HG03175 (cell line): ENCODE measurements at regions not wholly inside any gene's neighbourhood (a gene's known extent, or its start where the extent isn't known, plus 50 kb on each side); places are given as distances from the start of the nearest gene placed in this dataset.
A peak's percentile ranks its signal among the peaks of the same experiment; 100 is the strongest.
"Not testable (repeated sequence)": the region's sequence is repeated elsewhere in the genome, so short reads cannot be mapped to it uniquely, and the experiment has no call there.

ENCODE experiments used
- ATAC-seq: cut with Tn5 transposase; IDR thresholded peaks from one replicate; pipeline ENCODE4 v1.9.1; 2021; ENCODE audit warnings: mild to moderate bottlenecking, moderate library complexity; ENCODE audit not compliant: unreplicated experiment

GRCh38 chr6:114989279-114989964, 646.6 kb upstream of the HS3ST5 start:
- ATAC-seq: peak; percentile 98

GRCh38 chr6:114987281-114987680, 644.5 kb upstream of the HS3ST5 start:
- ATAC-seq: no peak

- ATAC-seq: no peak
These were observed 612.5 kb upstream of the HS3ST5 start for GRCh38 chr6:114955363-114955762.

- no peak for ATAC-seq
These were observed 609.4 kb upstream of the HS3ST5 start for GRCh38 chr6:114952229-114952628.

GRCh38 chr6:114945392-114945791, 602.6 kb upstream of the HS3ST5 start:
- ATAC-seq: no peak

GRCh38 chr6:114941078-114941477, 598.3 kb upstream of the HS3ST5 start:
- no peak for ATAC-seq

GRCh38 chr6:114940181-114940580, 597.4 kb upstream of the HS3ST5 start:
- no peak for ATAC-seq

- ATAC-seq: no peak
These were observed 596.8 kb upstream of the HS3ST5 start for GRCh38 chr6:114939630-114940029.

- no peak for ATAC-seq
These were observed 593.3 kb upstream of the HS3ST5 start for GRCh38 chr6:114936080-114936479.

GRCh38 chr6:114934079-114934478, 591.3 kb upstream of the HS3ST5 start:
- ATAC-seq: no peak

GRCh38 chr6:114928731-114929130, 585.9 kb upstream of the HS3ST5 start:
- not testable (repeated sequence) for ATAC-seq

- no peak for ATAC-seq
These were observed 563.3 kb upstream of the HS3ST5 start for GRCh38 chr6:114906096-114906495.

- ATAC-seq: no peak
These were observed 554.7 kb upstream of the HS3ST5 start for GRCh38 chr6:114897536-114897935.

- ATAC-seq: no peak
These were observed 549.4 kb upstream of the HS3ST5 start for GRCh38 chr6:114892211-114892610.

GRCh38 chr6:114888241-114888640, 545.4 kb upstream of the HS3ST5 start:
- ATAC-seq: no peak

GRCh38 chr6:114886670-114887436, 544.0 kb upstream of the HS3ST5 start:
- no peak for ATAC-seq

- ATAC-seq: no peak
These were observed 536.9 kb upstream of the HS3ST5 start for GRCh38 chr6:114879693-114880092.

- no peak for ATAC-seq
These were observed 535.3 kb upstream of the HS3ST5 start for GRCh38 chr6:114878091-114878490.

- ATAC-seq: no peak
These were observed 531.6 kb upstream of the HS3ST5 start for GRCh38 chr6:114874410-114874809.

- not testable (repeated sequence) for ATAC-seq
These were observed 522.7 kb upstream of the HS3ST5 start for GRCh38 chr6:114865506-114865905.

GRCh38 chr6:114863610-114864009, 520.8 kb upstream of the HS3ST5 start:
- no peak for ATAC-seq

GRCh38 chr6:114862819-114863218, 520.0 kb upstream of the HS3ST5 start:
- no peak for ATAC-seq
